Astrocyte of the spinal cord (primary cell): ENCODE measurements at regions not wholly inside any gene's neighbourhood (a gene's known extent, or its start where the extent isn't known, plus 50 kb on each side); places are given as distances from the start of the nearest gene placed in this dataset.

ENCODE experiments used
- DNase-seq: peaks from one replicate; pipeline ENCODE4 v3.0.0; 2011; ENCODE audit warnings: low read depth, low spot score
- H3K4me3 ChIP-seq: 2 replicates; pipeline ENCODE4 v1.5.1; 2011; ENCODE audit warnings: low read depth, mild to moderate bottlenecking, low read length, moderate library complexity
- in situ Hi-C: cut with HindIII; loops from 2 replicates; pipeline ENCODE4 v1.10.0; 2017; ENCODE audit warnings: low sequenced_read_pairs
- TF ChIP-seq, protein P1 (sequence below): IDR thresholded peaks from 2 replicates; pipeline ENCODE4 v1.5.1; 2012; ENCODE audit warnings: low read depth, mild to moderate bottlenecking, low read length, inconsistent platforms

DNA sequence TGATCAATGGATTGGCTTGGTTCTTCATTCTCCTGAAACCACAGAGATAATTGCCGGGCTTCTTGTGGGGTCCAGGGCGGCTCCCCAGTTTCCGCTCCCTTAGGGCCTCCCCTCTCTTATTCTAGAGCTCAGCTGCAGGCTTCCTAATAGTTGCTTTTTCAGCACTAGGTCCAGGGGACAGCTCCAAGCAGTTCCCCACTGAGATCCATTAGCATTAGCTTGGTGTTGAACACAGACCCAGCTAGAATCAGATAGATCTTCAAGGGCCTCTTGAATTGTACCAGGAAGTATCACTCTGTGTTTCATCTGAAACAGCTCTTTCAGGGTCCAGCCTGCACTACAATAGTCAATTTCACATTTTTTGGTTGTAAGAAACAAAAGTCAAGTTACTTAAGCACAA, 238.7 kb downstream of the SEC23IP start:
- peak; percentile 32 for DNase-seq
- in situ Hi-C loops: no loop called here
- no peak overlapping the region for H3K4me3 ChIP-seq
- TF ChIP-seq, protein P1, sequence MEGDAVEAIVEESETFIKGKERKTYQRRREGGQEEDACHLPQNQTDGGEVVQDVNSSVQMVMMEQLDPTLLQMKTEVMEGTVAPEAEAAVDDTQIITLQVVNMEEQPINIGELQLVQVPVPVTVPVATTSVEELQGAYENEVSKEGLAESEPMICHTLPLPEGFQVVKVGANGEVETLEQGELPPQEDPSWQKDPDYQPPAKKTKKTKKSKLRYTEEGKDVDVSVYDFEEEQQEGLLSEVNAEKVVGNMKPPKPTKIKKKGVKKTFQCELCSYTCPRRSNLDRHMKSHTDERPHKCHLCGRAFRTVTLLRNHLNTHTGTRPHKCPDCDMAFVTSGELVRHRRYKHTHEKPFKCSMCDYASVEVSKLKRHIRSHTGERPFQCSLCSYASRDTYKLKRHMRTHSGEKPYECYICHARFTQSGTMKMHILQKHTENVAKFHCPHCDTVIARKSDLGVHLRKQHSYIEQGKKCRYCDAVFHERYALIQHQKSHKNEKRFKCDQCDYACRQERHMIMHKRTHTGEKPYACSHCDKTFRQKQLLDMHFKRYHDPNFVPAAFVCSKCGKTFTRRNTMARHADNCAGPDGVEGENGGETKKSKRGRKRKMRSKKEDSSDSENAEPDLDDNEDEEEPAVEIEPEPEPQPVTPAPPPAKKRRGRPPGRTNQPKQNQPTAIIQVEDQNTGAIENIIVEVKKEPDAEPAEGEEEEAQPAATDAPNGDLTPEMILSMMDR: no peak

DNA sequence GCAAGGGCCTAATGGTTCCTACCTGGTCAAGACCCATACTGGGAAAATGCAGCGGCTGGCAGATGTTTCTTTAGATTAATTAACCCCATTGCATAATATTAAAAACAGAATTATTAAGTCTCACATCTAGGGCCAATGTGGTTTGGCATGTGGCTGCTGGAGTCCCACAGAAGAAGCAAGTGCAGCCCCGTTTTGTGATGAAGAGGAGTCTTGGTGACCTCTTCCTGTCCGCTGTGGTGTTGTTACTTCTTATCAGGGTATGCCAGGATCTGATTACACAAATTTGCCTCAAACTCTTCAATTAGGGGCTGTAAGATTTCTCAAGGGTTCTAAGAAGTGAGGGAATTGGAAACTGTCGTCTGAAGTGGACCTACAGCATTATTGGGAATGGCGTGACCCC, 240.3 kb downstream of the SEC23IP start:
- in situ Hi-C loops: no loop called here
- TF ChIP-seq, protein P1: no peak
- H3K4me3 ChIP-seq: no peak overlapping the region
- no peak for DNase-seq

DNA sequence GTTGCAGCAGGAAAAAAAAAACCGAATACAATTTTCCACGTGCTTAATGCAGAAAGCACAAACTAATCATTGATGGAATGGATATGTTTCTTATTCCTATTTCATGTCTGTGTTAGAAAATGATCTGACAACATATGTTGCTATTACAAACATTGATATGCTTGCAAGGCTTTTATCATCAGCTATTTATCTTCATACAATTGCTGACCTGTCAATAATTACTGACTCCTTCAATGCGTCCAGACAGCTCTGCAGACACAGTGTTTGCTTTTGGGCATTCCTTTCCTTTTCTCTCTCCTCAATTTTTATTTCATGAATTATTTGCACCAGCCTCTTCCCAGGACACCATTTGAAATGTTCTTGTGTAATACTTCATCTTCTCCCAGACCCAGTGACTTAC, 246.2 kb downstream of the SEC23IP start:
- in situ Hi-C loops: no loop called here
- DNase-seq: no peak
- no peak overlapping the region for H3K4me3 ChIP-seq
- TF ChIP-seq, protein P1: no peak

DNA sequence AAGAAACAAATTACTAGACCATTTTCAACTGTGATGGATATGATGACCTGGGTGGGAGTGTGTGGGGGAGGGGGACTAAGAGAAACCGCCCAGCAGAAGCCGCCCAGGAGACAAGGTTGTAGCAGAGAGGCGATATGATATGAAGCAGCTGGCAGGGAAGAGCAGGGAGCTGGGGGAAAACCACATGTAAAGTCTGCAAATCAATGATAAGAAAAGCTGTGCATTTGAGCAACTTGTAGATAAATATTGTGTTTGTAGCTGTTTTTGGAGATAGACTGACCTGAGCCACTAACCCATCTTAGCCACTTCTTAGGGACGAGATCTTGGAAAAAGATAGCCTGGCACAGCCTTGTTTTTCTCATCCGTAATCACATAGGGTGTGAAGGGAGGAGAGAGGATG, 252.6 kb downstream of the SEC23IP start:
- in situ Hi-C loops: no loop called here
- TF ChIP-seq, protein P1: no peak
- DNase-seq: no peak
- H3K4me3 ChIP-seq: no peak overlapping the region

DNA sequence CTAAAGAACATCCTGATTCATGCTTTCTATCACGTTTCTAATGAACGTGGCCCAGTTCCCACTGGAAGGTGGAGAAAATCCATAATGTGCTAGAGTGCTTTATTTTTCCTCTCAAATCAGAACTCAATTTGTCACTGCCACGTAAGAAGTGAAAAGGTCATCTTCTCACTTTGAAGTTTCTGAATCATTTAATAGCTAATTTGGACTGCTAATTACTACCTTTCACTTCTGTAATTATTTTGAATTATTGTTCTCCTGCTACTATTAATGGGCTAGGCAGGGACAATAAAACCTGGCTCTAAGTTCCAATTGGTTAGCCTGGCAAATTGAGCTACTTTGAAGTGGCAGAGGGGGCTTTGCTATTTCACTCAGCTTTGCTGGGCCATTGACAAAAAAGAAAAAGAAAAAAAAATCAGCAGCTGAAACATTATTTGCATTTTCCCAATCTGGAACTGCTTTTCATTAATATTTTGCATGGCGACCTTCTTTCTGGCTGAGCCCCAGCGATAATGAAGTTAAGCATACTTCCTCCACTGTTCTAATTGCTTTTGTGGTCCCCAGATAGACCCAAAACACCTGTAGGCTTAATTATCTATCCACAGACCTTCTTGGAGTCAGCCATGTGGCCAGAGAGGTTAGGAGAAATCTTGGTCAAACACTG, 264.2 kb downstream of the SEC23IP start:
- no peak overlapping the region for H3K4me3 ChIP-seq
- DNase-seq: no peak
- in situ Hi-C loops: no loop called here
- TF ChIP-seq, protein P1: no peak

DNA sequence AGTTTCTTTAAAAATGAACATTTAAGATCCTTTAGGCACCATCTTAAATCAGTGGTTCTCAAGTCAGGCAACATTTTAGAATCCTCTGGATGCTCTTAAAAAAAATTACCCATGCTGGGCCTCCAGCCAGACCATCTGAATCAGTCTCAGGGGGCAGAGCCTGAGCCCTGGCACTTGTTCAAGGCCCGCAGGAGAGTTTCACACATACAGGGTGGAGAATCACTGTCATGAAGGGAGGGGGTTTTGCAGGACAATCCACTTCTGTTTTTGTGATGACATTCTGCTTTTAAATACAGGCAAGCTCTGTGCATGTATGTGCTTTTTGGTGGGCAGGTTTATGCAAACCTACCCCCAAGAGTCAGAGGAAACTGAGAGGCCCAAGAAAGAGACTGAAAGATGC, 268.6 kb downstream of the SEC23IP start:
- TF ChIP-seq, protein P1: no peak
- in situ Hi-C loops: no loop called here

More for the DNA sequence above, 268.6 kb downstream of the SEC23IP start:
- peak; percentile 8 for DNase-seq
- no peak overlapping the region for H3K4me3 ChIP-seq
